Chondrocyte (in vitro differentiated cells): ENCODE measurements at regions not wholly inside any gene's neighbourhood (a gene's known extent, or its start where the extent isn't known, plus 50 kb on each side); places are given as distances from the start of the nearest gene placed in this dataset.
A peak's percentile ranks its signal among the peaks of the same experiment; 100 is the strongest.

ENCODE experiments used
- DNase-seq: peaks from one replicate; pipeline ENCODE4 v3.0.0; 2021; ENCODE audit warnings: mixed read lengths, low spot score
- H3K27ac Mint-ChIP-seq: one replicate; pipeline ENCODE4 v1.8.0; 2021; ENCODE audit warnings: mild to moderate bottlenecking, moderate library complexity, mixed read lengths; ENCODE audit not compliant: unreplicated experiment
- H3K27me3 Mint-ChIP-seq: 2 replicates; pipeline ENCODE4 v1.8.0; 2021; ENCODE audit warnings: low read depth, mixed read lengths
- H3K36me3 Mint-ChIP-seq: 2 replicates; pipeline ENCODE4 v1.8.0; 2021; ENCODE audit warnings: low read depth, mixed read lengths
- H3K4me1 Mint-ChIP-seq: 2 replicates; pipeline ENCODE4 v1.8.0; 2021; ENCODE audit warnings: low read depth, mild to moderate bottlenecking, mixed read lengths
- H3K4me3 Mint-ChIP-seq: one replicate; pipeline ENCODE4 v1.8.0; 2021; ENCODE audit warnings: mild to moderate bottlenecking, moderate library complexity, mixed read lengths; ENCODE audit not compliant: unreplicated experiment
- H3K9me3 Mint-ChIP-seq: 2 replicates; pipeline ENCODE4 v1.8.0; 2021; ENCODE audit warnings: low read depth, mixed read lengths
- CTCF ChIP-seq: fragments of 200-600 bp; sonication (generic); IDR thresholded peaks from 2 replicates; pipeline ENCODE4 v1.5.0; 2021; ENCODE audit warnings: antibody characterized with exemption, mild to moderate bottlenecking, moderate library complexity

GRCh38 chr2:199707593-199708185 lies 143.3 kb downstream of the FTCDNL1 start:
- H3K36me3 Mint-ChIP-seq, result peaks cover 9% of the 10 kb centered on the region
- no peak overlapping the region for H3K4me3 Mint-ChIP-seq
- H3K27me3 Mint-ChIP-seq, result peaks cover 7% of the 10 kb centered on the region
- no peak overlapping the region for H3K27ac Mint-ChIP-seq
- no peak for DNase-seq
- H3K4me1 Mint-ChIP-seq, result no peaks in the 10 kb centered on the region
- TF ChIP-seq CTCF, result no peak
- peaks cover 21% of the 10 kb centered on the region for H3K9me3 Mint-ChIP-seq

GRCh38 chr2:199705538-199705937 lies 145.5 kb downstream of the FTCDNL1 start:
- Mint-ChIP-seq H3K4me3 (no peak overlapping the region), H3K9me3 (peaks cover 21% of the 10 kb centered on the region), H3K4me1 (no peaks in the 10 kb centered on the region), H3K27me3 (peaks cover 1% of the 10 kb centered on the region), H3K27ac (no peak overlapping the region), H3K36me3 (peaks cover 9% of the 10 kb centered on the region)
- no peak for TF ChIP-seq CTCF
- no peak for DNase-seq

- Mint-ChIP-seq H3K36me3 (peaks cover 9% of the 10 kb centered on the region), H3K9me3 (peaks cover 21% of the 10 kb centered on the region), H3K4me1 (no peaks in the 10 kb centered on the region), H3K27me3 (peaks cover 4% of the 10 kb centered on the region), H3K4me3 (no peak overlapping the region), H3K27ac (no peak overlapping the region)
- no peak for DNase-seq
- TF ChIP-seq CTCF, result peak; percentile 78
Observed at GRCh38 chr2:199704358-199705238, 146.4 kb downstream of the FTCDNL1 start.

GRCh38 chr2:199703199-199703598 lies 147.8 kb downstream of the FTCDNL1 start:
- Mint-ChIP-seq H3K27ac (no peak overlapping the region), H3K4me3 (no peak overlapping the region), H3K27me3 (peaks cover 11% of the 10 kb centered on the region), H3K4me1 (no peaks in the 10 kb centered on the region), H3K9me3 (peaks cover 8% of the 10 kb centered on the region), H3K36me3 (peaks cover 5% of the 10 kb centered on the region)
- no peak for TF ChIP-seq CTCF
- no peak for DNase-seq

- Mint-ChIP-seq H3K4me3 (no peak overlapping the region), H3K27me3 (peaks cover 23% of the 10 kb centered on the region), H3K36me3 (no peaks in the 10 kb centered on the region), H3K9me3 (no peaks in the 10 kb centered on the region), H3K4me1 (no peaks in the 10 kb centered on the region), H3K27ac (no peak overlapping the region)
- TF ChIP-seq CTCF, result no peak
- no peak for DNase-seq
Observed at GRCh38 chr2:199697469-199697868, 153.5 kb downstream of the FTCDNL1 start.
